DOHH2 (cell line): ENCODE measurements at regions not wholly inside any gene's neighbourhood (a gene's known extent, or its start where the extent isn't known, plus 50 kb on each side); places are given as distances from the start of the nearest gene placed in this dataset.

ENCODE experiments used
- EZH2phosphoT487 ChIP-seq: fragments of 200-600 bp; sonication (generic); IDR thresholded peaks from 2 replicates; pipeline ENCODE4 v1.6.1; 2017; ENCODE audit warnings: borderline replicate concordance, mild to moderate bottlenecking, antibody characterized with exemption, low read length, moderate library complexity, mixed read lengths
- TF ChIP-seq, protein P1 (sequence below): fragments of 200-600 bp; sonication (generic); IDR thresholded peaks from one replicate; pipeline ENCODE4 v1.5.1; 2014; ENCODE audit warnings: antibody characterized with exemption, mild to moderate bottlenecking, low read depth, low read length; ENCODE audit not compliant: poor library complexity, severe bottlenecking

DNA sequence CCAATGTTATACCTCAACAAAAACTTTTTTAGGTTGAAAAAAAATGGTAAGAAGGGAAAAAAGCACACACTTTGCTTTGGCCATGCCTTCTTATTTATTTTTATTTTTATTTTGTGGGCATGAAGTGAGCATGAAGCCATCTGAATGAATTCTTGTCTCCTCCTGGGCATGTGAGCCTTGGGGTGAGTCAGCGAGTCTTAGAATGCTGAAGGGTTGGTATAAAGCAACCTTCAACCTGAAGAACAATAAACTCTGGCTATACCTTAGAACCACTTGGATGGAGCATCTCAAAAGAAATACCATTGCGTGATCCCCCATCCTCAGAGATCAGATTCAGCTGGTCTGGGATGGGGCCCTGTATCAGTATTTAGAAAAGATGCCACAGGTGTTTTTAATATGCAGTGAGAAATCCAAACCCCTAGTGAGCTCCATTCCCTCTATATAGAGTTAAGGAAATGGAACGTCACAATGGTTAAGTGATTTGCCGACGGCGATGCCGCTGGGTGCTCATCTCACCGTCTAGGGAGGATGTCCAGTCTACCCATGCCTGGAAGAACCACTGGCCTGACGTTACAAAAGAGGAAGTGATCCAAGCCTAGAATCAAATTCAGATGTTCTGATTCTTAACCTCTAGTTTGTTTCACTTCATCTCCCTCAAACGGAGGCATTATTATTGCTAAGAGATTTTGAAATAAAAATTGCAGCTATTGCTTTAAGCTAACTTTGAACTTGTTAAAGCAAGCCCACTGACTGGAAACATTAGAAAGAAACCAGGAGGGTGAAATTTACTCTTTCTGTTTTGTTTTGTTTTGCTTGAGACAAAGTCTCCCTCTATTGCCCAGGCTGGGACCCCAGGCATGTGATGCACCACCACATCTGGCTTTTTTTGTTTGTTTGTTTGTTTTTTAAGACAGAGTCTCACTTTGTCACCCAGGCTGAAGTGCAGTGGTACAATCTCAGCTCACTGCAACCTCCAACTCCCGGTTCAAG is 67.1 kb downstream of the EDN1 start:
- no peak for TF ChIP-seq EZH2phosphoT487
- TF ChIP-seq, protein P1, sequence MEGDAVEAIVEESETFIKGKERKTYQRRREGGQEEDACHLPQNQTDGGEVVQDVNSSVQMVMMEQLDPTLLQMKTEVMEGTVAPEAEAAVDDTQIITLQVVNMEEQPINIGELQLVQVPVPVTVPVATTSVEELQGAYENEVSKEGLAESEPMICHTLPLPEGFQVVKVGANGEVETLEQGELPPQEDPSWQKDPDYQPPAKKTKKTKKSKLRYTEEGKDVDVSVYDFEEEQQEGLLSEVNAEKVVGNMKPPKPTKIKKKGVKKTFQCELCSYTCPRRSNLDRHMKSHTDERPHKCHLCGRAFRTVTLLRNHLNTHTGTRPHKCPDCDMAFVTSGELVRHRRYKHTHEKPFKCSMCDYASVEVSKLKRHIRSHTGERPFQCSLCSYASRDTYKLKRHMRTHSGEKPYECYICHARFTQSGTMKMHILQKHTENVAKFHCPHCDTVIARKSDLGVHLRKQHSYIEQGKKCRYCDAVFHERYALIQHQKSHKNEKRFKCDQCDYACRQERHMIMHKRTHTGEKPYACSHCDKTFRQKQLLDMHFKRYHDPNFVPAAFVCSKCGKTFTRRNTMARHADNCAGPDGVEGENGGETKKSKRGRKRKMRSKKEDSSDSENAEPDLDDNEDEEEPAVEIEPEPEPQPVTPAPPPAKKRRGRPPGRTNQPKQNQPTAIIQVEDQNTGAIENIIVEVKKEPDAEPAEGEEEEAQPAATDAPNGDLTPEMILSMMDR: no peak
